AG09309 (cell line): ENCODE measurements at regions not wholly inside any gene's neighbourhood (a gene's known extent, or its start where the extent isn't known, plus 50 kb on each side); places are given as distances from the start of the nearest gene placed in this dataset.

Experiments used
- DNase-seq: peaks from one replicate; pipeline ENCODE4 v3.0.0-alpha.2; 2010; ENCODE audit warnings: low read depth
- H3K4me3 ChIP-seq: 2 replicates; pipeline ENCODE4 v1.5.1; 2011; ENCODE audit warnings: mild to moderate bottlenecking, low read depth, low read length, moderate library complexity; ENCODE audit not compliant: control insufficient read depth
- TF ChIP-seq, protein P1 (sequence below): IDR thresholded peaks from 2 replicates; pipeline ENCODE4 v1.5.1; 2011; ENCODE audit warnings: mild to moderate bottlenecking, low read depth, low read length, inconsistent platforms; ENCODE audit not compliant: insufficient read depth, control insufficient read depth; ENCODE audit errors: missing control alignments

DNA sequence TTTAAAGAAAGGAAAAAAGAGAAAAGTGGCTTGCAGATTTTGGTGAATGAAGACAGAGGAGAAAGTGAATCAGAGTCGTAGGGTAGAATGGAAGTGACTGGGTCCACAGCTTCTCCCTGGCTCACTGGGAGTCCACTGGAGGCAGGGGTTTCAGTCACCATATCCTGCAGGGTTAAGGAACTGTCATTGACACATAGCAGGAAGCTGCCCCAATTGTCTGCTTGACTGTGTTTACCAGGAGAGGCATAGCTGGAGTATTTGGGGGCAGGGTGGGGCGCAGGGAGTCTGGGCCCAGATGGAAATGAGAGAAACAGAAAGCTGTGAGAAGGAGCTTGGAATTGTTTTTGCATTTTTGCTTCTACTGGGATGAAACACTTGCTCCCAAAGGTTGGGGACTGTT is 228.8 kb upstream of the CSF3R start:
- no peak for DNase-seq
- TF ChIP-seq, protein P1, sequence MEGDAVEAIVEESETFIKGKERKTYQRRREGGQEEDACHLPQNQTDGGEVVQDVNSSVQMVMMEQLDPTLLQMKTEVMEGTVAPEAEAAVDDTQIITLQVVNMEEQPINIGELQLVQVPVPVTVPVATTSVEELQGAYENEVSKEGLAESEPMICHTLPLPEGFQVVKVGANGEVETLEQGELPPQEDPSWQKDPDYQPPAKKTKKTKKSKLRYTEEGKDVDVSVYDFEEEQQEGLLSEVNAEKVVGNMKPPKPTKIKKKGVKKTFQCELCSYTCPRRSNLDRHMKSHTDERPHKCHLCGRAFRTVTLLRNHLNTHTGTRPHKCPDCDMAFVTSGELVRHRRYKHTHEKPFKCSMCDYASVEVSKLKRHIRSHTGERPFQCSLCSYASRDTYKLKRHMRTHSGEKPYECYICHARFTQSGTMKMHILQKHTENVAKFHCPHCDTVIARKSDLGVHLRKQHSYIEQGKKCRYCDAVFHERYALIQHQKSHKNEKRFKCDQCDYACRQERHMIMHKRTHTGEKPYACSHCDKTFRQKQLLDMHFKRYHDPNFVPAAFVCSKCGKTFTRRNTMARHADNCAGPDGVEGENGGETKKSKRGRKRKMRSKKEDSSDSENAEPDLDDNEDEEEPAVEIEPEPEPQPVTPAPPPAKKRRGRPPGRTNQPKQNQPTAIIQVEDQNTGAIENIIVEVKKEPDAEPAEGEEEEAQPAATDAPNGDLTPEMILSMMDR, result no peak
- H3K4me3 ChIP-seq, result no peak overlapping the region

DNA sequence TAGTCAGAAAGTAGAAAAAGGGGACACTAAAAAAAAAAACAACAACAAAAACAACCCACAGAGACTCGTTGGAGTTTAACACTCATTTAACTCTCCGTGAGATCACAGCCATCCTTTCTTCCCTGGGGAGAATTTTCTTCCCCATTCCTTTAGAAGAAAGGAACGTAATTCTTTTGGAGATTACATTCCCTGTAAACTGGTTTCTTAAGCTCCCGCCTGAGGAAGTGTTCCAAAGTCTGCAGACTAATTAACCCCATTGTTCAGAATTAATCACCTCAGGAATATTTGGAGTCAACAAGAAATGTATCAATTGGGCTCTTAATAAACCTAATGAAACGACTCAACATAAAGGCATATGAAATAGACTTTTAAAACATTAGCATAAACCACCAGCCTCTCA is 228.2 kb upstream of the CSF3R start:
- TF ChIP-seq, protein P1, result no peak
- H3K4me3 ChIP-seq, result no peak overlapping the region
- no peak for DNase-seq

DNA sequence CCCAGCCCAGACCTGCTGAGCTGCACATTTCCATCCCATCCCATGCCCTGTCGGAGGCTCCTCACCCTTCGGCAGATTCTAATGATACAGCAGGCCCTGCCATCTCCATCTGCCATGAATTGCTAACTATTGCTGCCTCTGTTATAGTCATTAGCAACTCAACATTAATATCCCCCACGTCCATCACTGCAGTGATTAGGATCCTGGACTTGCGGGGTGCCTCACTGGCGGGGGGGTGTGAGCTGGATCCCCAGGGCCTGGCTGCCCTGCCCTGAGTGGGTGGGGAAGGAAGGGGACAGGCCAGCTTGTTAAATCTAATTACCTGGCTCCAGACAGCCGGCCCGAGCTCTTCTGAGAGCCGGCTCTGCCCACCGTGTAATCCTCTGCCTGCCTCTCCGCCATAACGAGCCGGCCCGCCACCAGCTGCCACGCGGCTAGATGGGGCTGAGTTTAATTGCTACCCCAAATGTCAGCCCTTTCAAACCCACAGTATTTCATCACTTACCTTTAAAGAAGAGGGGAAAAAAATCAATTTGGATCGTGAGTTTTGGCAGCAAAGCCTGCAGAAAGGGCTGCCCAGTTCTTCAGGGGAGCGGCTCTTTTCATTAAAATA is 227.3 kb upstream of the CSF3R start:
- no peak overlapping the region for H3K4me3 ChIP-seq
- no peak for DNase-seq
- TF ChIP-seq, protein P1, result no peak

DNA sequence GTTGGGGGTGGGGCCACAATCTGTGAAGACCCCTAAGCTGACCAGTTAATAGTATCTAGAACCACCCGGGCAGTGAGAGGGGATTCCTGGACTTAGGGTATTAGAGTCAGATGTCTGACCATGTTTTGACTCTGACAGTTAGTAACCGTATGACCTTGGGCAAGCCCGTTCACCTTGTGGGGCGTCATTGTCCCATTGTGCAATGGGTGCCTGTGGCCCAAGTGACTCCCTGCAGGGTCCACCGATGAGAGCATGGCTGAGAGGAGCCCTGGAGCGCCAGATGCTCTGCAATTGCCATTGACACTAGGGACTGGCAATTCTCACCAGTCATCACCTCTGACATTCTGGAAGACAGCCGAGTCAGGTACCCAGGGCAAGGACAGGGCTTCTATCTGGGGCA is 225.9 kb upstream of the CSF3R start:
- H3K4me3 ChIP-seq, result no peak overlapping the region
- TF ChIP-seq, protein P1, result no peak
- no peak for DNase-seq

DNA sequence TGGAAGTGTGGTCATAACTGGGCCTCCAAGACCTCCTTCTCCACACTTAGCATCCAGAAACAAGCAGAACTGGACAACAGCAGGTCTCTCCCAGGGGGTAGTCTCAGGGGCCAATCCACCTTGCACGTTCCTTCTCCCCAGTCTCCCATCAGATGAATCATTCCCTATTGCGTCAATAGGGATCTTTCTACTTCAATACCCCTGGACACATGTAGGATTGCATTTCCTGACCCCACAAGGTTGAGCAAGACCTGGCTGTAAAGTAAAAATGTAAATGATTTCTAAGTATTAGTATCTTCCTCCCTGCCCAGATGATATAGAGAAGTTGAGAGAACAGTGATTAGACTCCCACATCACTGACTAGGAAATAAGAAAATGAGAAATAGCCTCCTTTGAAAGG is 224.5 kb upstream of the CSF3R start:
- DNase-seq, result no peak

DNA sequence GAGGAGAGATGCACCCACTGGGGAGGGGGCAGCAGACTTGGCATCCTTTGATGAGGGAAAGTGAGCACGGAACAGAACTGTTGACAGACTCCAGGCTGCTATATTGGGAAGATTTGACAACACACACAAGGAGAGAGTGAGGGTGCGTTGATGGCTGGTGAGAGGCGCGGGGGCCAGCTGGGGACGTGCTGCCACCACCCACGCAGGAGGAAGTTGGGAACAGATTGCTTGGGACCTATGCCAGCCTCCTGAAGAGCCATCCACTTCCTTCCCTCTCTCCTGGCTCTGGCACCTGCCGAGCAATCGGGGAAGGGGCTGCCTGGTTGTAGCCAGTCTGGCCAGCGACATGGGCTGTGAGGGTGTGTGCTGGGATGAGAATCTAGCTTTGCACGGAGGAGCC is 223.7 kb upstream of the CSF3R start:
- H3K4me3 ChIP-seq, result no peak overlapping the region
- TF ChIP-seq, protein P1, result no peak
- no peak for DNase-seq

More for the DNA sequence above, 224.5 kb upstream of the CSF3R start:
- TF ChIP-seq, protein P1, result no peak
- H3K4me3 ChIP-seq, result no peak overlapping the region

DNA sequence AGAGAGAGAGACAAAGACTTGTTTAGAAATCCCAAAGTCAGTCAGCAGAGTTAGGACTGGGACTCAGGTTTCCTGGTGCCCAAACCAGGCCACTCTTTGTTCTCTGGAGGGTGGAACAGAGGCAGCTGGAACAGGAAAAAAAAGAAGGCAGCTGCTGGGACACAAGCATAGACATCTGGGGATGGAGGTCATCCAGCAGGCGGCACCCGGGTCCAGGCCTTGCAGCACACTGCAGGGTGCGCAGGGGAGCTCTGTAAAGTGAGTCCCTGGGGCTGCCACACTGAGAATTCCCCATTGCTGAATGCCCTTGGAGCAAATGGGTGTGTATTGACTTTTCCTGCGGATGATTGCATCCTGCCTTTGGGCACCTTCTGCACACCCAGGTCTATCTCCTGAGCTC is 222.9 kb upstream of the CSF3R start:
- no peak for DNase-seq
- TF ChIP-seq, protein P1, result no peak
- H3K4me3 ChIP-seq, result no peak overlapping the region
